ENCODE measurements at regions not wholly inside any gene's neighbourhood (a gene's known extent, or its start where the extent isn't known, plus 50 kb on each side); places are given as distances from the start of the nearest gene placed in this dataset.

DNA sequence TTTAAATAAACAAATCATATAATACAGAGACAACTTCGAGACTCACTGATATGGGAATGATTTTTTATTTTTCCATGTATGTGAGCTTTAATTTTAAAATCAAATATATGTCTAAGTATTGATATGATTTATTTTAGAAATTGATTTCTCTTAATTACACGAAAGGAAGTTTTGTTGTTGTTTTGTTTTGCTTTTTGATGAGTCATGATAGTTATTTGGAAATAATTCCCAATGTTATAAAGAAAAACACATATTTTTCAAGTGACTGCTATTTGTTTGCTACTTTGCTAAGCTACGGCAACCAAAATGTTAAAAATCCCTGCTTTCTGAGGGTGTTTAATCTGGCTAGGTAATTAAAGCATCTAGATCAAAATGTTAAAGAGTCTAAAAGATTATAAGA, 2139.4 kb upstream of the TENM3 start:
- ChIA-PET CTCF (no interaction called here), POLR2A (interaction anchor here (1.3 kb wide), 1 partner anchor 10 kb away, joined by 4 read pairs; no protein-coding TSS in a partner anchor)
- intact Hi-C loops (cut with micrococcal nuclease): no loop called here
- BruUV-seq (replicated peaks): no TSS peak
- no peak overlapping the region for H3K4me3 Mint-ChIP-seq (ENCODE audit: unreplicated experiment)
- no peaks in the 10 kb centered on the region for H3K27me3 Mint-ChIP-seq (ENCODE audit: insufficient read depth, unreplicated experiment)
- no peaks in the 10 kb centered on the region for H3K36me3 Mint-ChIP-seq (ENCODE audit: insufficient read depth, unreplicated experiment)
- H3K27ac Mint-ChIP-seq (ENCODE audit: low read depth, unreplicated experiment): no peak overlapping the region
- H3K9me3 Mint-ChIP-seq (ENCODE audit: unreplicated experiment): no peaks in the 10 kb centered on the region
- peaks cover 8% of the 10 kb centered on the region for H3K4me1 Mint-ChIP-seq (ENCODE audit: insufficient read depth, unreplicated experiment)
- no peak for DNase-seq (ENCODE audit: unreplicated experiment)
- TF ChIP-seq, protein P1, sequence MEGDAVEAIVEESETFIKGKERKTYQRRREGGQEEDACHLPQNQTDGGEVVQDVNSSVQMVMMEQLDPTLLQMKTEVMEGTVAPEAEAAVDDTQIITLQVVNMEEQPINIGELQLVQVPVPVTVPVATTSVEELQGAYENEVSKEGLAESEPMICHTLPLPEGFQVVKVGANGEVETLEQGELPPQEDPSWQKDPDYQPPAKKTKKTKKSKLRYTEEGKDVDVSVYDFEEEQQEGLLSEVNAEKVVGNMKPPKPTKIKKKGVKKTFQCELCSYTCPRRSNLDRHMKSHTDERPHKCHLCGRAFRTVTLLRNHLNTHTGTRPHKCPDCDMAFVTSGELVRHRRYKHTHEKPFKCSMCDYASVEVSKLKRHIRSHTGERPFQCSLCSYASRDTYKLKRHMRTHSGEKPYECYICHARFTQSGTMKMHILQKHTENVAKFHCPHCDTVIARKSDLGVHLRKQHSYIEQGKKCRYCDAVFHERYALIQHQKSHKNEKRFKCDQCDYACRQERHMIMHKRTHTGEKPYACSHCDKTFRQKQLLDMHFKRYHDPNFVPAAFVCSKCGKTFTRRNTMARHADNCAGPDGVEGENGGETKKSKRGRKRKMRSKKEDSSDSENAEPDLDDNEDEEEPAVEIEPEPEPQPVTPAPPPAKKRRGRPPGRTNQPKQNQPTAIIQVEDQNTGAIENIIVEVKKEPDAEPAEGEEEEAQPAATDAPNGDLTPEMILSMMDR (IDR thresholded peaks at IDR 0.05; ENCODE audit: unreplicated experiment): no peak

DNA sequence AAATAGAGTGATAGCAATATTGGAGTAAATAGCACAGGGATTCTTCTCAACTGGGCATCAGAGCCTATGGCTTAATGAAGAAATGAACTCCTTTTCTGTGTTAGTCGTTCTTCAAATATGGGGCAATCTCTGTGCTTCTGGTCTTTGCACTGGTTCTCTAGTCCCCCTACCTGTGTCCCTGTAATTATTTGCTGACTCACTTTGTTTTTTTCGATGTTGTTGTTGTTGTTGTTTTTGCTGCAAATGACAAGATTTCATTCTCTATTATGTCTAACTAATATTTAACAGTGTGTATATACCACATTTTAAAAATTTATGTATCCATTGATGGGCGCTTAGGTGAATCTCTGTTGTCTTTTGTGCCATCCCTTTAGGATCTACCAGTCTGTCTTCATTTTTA, 2137.8 kb upstream of the TENM3 start:
- CTCF ChIA-PET: interaction anchor here (0.6 kb wide), 1 partner anchor 139 kb away, joined by 3 read pairs; no protein-coding TSS in a partner anchor
- Mint-ChIP-seq H3K4me1 (ENCODE audit: insufficient read depth, unreplicated experiment) (peaks cover 8% of the 10 kb centered on the region), H3K36me3 (ENCODE audit: insufficient read depth, unreplicated experiment) (no peaks in the 10 kb centered on the region), H3K27me3 (ENCODE audit: insufficient read depth, unreplicated experiment) (no peaks in the 10 kb centered on the region), H3K9me3 (ENCODE audit: unreplicated experiment) (no peaks in the 10 kb centered on the region), H3K27ac (ENCODE audit: low read depth, unreplicated experiment) (no peak overlapping the region), H3K4me3 (ENCODE audit: unreplicated experiment) (no peak overlapping the region)
- no peak for DNase-seq (ENCODE audit: unreplicated experiment)
- POLR2A ChIA-PET: interaction anchor here (0.7 to 2.6 kb wide), 6 partner anchors 12 to 44 kb away, joined by 3 to 5 read pairs (median 3); no protein-coding TSS in a partner anchor
- TF ChIP-seq, protein P1 (IDR thresholded peaks at IDR 0.05; ENCODE audit: unreplicated experiment): no peak
- BruUV-seq (replicated peaks): no TSS peak
- intact Hi-C loops (cut with micrococcal nuclease): no loop called here

DNA sequence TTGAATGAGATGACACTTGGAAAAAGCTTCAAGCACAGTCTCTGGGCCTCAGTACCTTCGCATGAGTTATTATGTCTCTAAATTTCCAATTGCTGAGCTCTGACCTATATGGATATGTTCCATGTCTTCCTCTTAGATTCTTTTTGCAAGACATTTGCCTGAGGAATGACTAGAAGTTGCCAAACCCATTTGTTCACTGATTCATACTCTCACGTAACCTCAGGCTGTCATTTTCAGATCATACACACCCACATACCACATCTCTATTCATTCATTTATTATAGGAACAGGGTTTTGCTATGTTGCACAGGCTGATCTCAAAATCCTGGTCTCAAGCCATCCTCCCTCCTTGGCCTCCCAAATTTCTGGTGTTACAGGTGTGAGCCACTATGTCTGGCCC, 2137.1 kb upstream of the TENM3 start:
- no TSS peak for BruUV-seq (replicated peaks)
- DNase-seq (ENCODE audit: unreplicated experiment): peak; percentile 73
- Mint-ChIP-seq H3K9me3 (ENCODE audit: unreplicated experiment) (no peaks in the 10 kb centered on the region), H3K4me1 (ENCODE audit: insufficient read depth, unreplicated experiment) (peaks cover 8% of the 10 kb centered on the region), H3K4me3 (ENCODE audit: unreplicated experiment) (no peak overlapping the region), H3K36me3 (ENCODE audit: insufficient read depth, unreplicated experiment) (no peaks in the 10 kb centered on the region), H3K27me3 (ENCODE audit: insufficient read depth, unreplicated experiment) (no peaks in the 10 kb centered on the region), H3K27ac (ENCODE audit: low read depth, unreplicated experiment) (no peak overlapping the region)
- ChIA-PET POLR2A (interaction anchor here (0.7 to 2.6 kb wide), 7 partner anchors 11 to 43 kb away, joined by 3 to 6 read pairs (median 4); no protein-coding TSS in a partner anchor), CTCF (interaction anchor here (0.6 kb wide), 1 partner anchor 138 kb away, joined by 3 read pairs; no protein-coding TSS in a partner anchor)
- intact Hi-C loops (cut with micrococcal nuclease): no loop called here
- TF ChIP-seq, protein P1 (IDR thresholded peaks at IDR 0.05; ENCODE audit: unreplicated experiment): no peak

DNA sequence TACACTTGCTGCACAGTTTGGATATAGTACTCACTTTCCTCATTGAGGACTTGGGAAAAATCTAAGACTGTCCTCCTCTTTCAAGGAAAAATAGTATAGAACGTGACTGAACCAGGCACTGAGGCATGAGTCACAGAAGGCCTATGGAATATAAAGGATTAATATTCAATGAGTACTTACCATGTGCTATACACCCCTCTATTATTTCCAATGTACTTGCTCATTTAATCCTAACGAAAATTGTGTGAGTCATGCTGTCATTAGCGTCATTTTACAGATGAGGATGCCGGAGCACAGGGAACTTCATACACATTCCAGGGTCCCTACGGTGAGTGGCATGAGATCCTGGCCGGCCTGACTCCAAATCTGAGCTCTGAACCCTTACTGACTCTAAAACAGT, 2136.2 kb upstream of the TENM3 start:
- no peaks in the 10 kb centered on the region for H3K36me3 Mint-ChIP-seq (ENCODE audit: insufficient read depth, unreplicated experiment)
- no peak overlapping the region for H3K4me3 Mint-ChIP-seq (ENCODE audit: unreplicated experiment)
- TF ChIP-seq, protein P1 (IDR thresholded peaks at IDR 0.05; ENCODE audit: unreplicated experiment): no peak
- no peaks in the 10 kb centered on the region for H3K27me3 Mint-ChIP-seq (ENCODE audit: insufficient read depth, unreplicated experiment)
- ChIA-PET CTCF (no interaction called here), POLR2A (interaction anchor here (0.9 to 2.6 kb wide), 3 partner anchors 8 to 27 kb away, joined by 3 to 6 read pairs (median 5); no protein-coding TSS in a partner anchor)
- no peaks in the 10 kb centered on the region for H3K9me3 Mint-ChIP-seq (ENCODE audit: unreplicated experiment)
- BruUV-seq (replicated peaks): no TSS peak
- intact Hi-C loops (cut with micrococcal nuclease): no loop called here
- DNase-seq (ENCODE audit: unreplicated experiment): peak; percentile 38
- no peak overlapping the region for H3K27ac Mint-ChIP-seq (ENCODE audit: low read depth, unreplicated experiment)
- H3K4me1 Mint-ChIP-seq (ENCODE audit: insufficient read depth, unreplicated experiment): peaks cover 8% of the 10 kb centered on the region
